Esophagus muscularis mucosa (tissue), 4 donors: ENCODE measurements at regions not wholly inside any gene's neighbourhood (a gene's known extent, or its start where the extent isn't known, plus 50 kb on each side); places are given as distances from the start of the nearest gene placed in this dataset.

Experiments used
- EP300 ChIP-seq: sonication (generic); formaldehyde crosslinking; IDR thresholded peaks from one replicate; pipeline ENCODE4 v1.6.1; 2017; ENCODE audit warnings: antibody characterized with exemption
- POLR2A ChIP-seq: fragments of 450-650 bp; IDR thresholded peaks from one replicate; pipeline ENCODE4 v1.6.1; 2017; ENCODE audit warnings: antibody characterized with exemption, moderate library complexity, mild to moderate bottlenecking, low read depth
- POLR2AphosphoS5 ChIP-seq, 2 donors: sonication (generic); formaldehyde crosslinking; IDR thresholded peaks; one replicate each; pipeline ENCODE4 v1.6.1; 2017; ENCODE audit warnings: antibody characterized with exemption in 2 of 2
- TF ChIP-seq, protein P1 (sequence below), 3 experiments: fragments of 200-600 bp in 2 of 3; fragments of 450-650 bp in 1 of 3; sonication (generic) in 2 of 3; IDR thresholded peaks; one replicate each; pipeline ENCODE4 v1.5.1; 2017 to 2019; ENCODE audit warnings: antibody characterized with exemption in 3 of 3, mild to moderate bottlenecking in 2 of 3, moderate library complexity in 1 of 3

DNA sequence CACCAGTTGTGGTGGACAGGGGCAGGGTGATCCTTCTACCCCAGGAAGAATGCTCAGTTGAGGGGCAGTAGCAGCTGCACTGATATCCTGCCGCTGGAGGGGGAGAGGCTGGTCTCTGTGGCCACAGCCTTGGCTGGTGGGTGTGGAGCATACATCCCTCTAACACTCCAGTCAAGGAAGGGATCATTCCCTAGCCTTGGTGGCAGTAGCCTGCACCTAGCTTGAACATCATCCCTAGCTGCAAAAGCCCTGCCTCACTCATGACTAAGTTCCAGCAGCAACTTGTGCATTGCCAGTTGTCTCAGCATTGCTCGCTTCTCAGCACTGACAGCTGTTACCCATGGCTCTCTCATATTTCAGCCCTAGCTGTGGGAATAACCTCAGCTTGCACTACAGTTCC, 688.9 kb upstream of the POT1 start:
- no peak for TF ChIP-seq POLR2A
- no peak for TF ChIP-seq POLR2AphosphoS5 (IDR thresholded peaks at IDR 0.05)
- TF ChIP-seq, protein P1, sequence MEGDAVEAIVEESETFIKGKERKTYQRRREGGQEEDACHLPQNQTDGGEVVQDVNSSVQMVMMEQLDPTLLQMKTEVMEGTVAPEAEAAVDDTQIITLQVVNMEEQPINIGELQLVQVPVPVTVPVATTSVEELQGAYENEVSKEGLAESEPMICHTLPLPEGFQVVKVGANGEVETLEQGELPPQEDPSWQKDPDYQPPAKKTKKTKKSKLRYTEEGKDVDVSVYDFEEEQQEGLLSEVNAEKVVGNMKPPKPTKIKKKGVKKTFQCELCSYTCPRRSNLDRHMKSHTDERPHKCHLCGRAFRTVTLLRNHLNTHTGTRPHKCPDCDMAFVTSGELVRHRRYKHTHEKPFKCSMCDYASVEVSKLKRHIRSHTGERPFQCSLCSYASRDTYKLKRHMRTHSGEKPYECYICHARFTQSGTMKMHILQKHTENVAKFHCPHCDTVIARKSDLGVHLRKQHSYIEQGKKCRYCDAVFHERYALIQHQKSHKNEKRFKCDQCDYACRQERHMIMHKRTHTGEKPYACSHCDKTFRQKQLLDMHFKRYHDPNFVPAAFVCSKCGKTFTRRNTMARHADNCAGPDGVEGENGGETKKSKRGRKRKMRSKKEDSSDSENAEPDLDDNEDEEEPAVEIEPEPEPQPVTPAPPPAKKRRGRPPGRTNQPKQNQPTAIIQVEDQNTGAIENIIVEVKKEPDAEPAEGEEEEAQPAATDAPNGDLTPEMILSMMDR (IDR thresholded peaks at IDR 0.05): no peak
- TF ChIP-seq EP300: no peak
